SK-N-SH (cell line): ENCODE measurements at regions not wholly inside any gene's neighbourhood (a gene's known extent, or its start where the extent isn't known, plus 50 kb on each side); places are given as distances from the start of the nearest gene placed in this dataset.

ENCODE experiments used
- CTCF ChIA-PET: fragments of 300-600, 350-600 bp; formaldehyde crosslinking; extraction: SDS; loops from one replicate; lab custom pipeline; 2021; lab: Yijun Ruan, JAX
- POLR2A ChIA-PET: fragments of 350-600 bp; sonication (Branson Sonifier 250); formaldehyde crosslinking; extraction: SDS; loops from one replicate; lab custom pipeline; 2020; ENCODE audit warnings: antibody characterized with exemption, inconsistent platforms; lab: Yijun Ruan, JAX
- DNase-seq: peaks from one replicate; pipeline ENCODE4 v3.0.0; 2012
- H2AFZ ChIP-seq: fragments of 200-600 bp; sonication (generic); 2 replicates; pipeline ENCODE4 v1.8.1; 2016; ENCODE audit warnings: antibody characterized with exemption, mild to moderate bottlenecking, low read depth
- H3F3A ChIP-seq: fragments of 200-600 bp; sonication (generic); replicated peaks from 2 replicates; pipeline ENCODE3; 2016; ENCODE audit warnings: antibody characterized with exemption, mild to moderate bottlenecking; ENCODE audit not compliant: insufficient read depth
- H3K27ac ChIP-seq, 2 experiments: fragments of 200-500 bp in 1 of 2; fragments of 200-600 bp in 1 of 2; sonication (Bioruptor generic) in 1 of 2; sonication (generic), shearing (Covaris generic) in 1 of 2; 2 replicates each; pipeline versions ENCODE4 v1.5.1 to v1.6.1; 2014 to 2016; ENCODE audit warnings: low read depth in 2 of 2, inconsistent platforms in 1 of 2, low read length in 1 of 2, mild to moderate bottlenecking in 1 of 2, mixed read lengths in 1 of 2
- H3K27me3 ChIP-seq: fragments of 200-600 bp; sonication (generic), shearing (Covaris generic); 2 replicates; pipeline ENCODE4 v1.6.1; 2016; ENCODE audit warnings: mixed run types; ENCODE audit not compliant: insufficient read depth
- H3K36me3 ChIP-seq, 2 experiments: fragments of 200-500 bp in 1 of 2; fragments of 200-600 bp in 1 of 2; sonication (Bioruptor generic) in 1 of 2; sonication (generic) in 1 of 2; replicated peaks in 1 of 2; 2 replicates each; pipeline versions ENCODE3 to v1.5.1; 2014 to 2016; ENCODE audit warnings: low read length in 1 of 2, mild to moderate bottlenecking in 1 of 2; ENCODE audit not compliant: insufficient read depth in 2 of 2, control insufficient read depth in 1 of 2
- H3K4me1 ChIP-seq, 2 experiments: fragments of 200-500 bp in 1 of 2; fragments of 200-600 bp in 1 of 2; sonication (Bioruptor generic) in 1 of 2; sonication (generic), shearing (Covaris generic) in 1 of 2; 2 replicates each; pipeline versions ENCODE4 v1.5.1 to v1.6.1; 2014 to 2016; ENCODE audit warnings: low read depth in 1 of 2, low read length in 1 of 2, mixed run types in 1 of 2; ENCODE audit not compliant: insufficient read depth in 2 of 2, control insufficient read depth in 1 of 2
- H3K4me2 ChIP-seq: fragments of 200-600 bp; sonication (generic), shearing (Covaris generic); 2 replicates; pipeline ENCODE4 v1.6.1; 2017; ENCODE audit warnings: mixed run types
- H3K4me3 ChIP-seq, 2 experiments: fragments of 200-500 bp in 1 of 2; fragments of 200-600 bp in 1 of 2; sonication (Bioruptor generic) in 1 of 2; sonication (generic), shearing (Covaris generic) in 1 of 2; 2 replicates each; pipeline versions ENCODE4 v1.5.1 to v1.8.1; 2014 to 2016; ENCODE audit warnings: low read depth in 2 of 2, inconsistent platforms in 1 of 2, low read length in 1 of 2, mild to moderate bottlenecking in 1 of 2, mixed read lengths in 1 of 2, moderate library complexity in 1 of 2
- H3K79me2 ChIP-seq: fragments of 200-600 bp; sonication (generic); 2 replicates; pipeline ENCODE4 v1.8.1; 2017; ENCODE audit warnings: mild to moderate bottlenecking; ENCODE audit not compliant: insufficient read depth
- H3K9ac ChIP-seq: fragments of 200-600 bp; sonication (generic); 2 replicates; pipeline ENCODE4 v1.6.1; 2017; ENCODE audit warnings: mixed run types
- H3K9me2 ChIP-seq: fragments of 200-600 bp; sonication (generic); 2 replicates; pipeline ENCODE4 v1.6.1; 2017; ENCODE audit warnings: mixed run types
- H3K9me3 ChIP-seq: fragments of 200-600 bp; sonication (generic); 2 replicates; pipeline ENCODE4 v1.6.1; 2017; ENCODE audit warnings: mixed run types, mild to moderate bottlenecking, moderate library complexity
- H4K20me1 ChIP-seq: fragments of 200-600 bp; sonication (generic); 2 replicates; pipeline ENCODE4 v1.6.1; 2017; ENCODE audit warnings: mild to moderate bottlenecking, mixed run types; ENCODE audit not compliant: insufficient read depth
- CHD2 ChIP-seq: fragments of 150-350 bp; IDR thresholded peaks from 2 replicates; pipeline ENCODE4 v1.6.1; 2018; ENCODE audit warnings: low read length; ENCODE audit not compliant: partially characterized antibody
- ELF1 ChIP-seq: IDR thresholded peaks from 2 replicates; pipeline ENCODE4 v1.4.0; 2012
- EP300 ChIP-seq, 2 experiments: IDR thresholded peaks; 2 replicates each; pipeline versions ENCODE4 v1.4.0 to v1.6.1; 2012; ENCODE audit warnings: borderline replicate concordance in 1 of 2, low read depth in 1 of 2, low read length in 1 of 2
- FOXJ3 ChIP-seq: sonication (generic); formaldehyde crosslinking; IDR thresholded peaks from 2 replicates; pipeline ENCODE4 v1.5.1; 2020; ENCODE audit warnings: mild to moderate bottlenecking, missing genetic modification reagents
- FOXM1 ChIP-seq: IDR thresholded peaks from 2 replicates; pipeline ENCODE4 v1.4.0; 2012; ENCODE audit warnings: low read depth, mild to moderate bottlenecking
- JUND ChIP-seq: IDR thresholded peaks from 2 replicates; pipeline ENCODE4 v1.4.0; 2012
- MEF2A ChIP-seq: IDR thresholded peaks from 2 replicates; pipeline ENCODE4 v1.4.0; 2012; ENCODE audit warnings: low read depth, borderline replicate concordance
- MXI1 ChIP-seq: IDR thresholded peaks from 2 replicates; pipeline ENCODE4 v1.6.1; 2012; ENCODE audit warnings: mild to moderate bottlenecking, low read depth, low read length, improper control_type of control experiment
- RFX5 ChIP-seq: IDR thresholded peaks from 2 replicates; pipeline ENCODE4 v1.6.1; 2012; ENCODE audit warnings: mild to moderate bottlenecking, improper control_type of control experiment, low read length
- SMC3 ChIP-seq: IDR thresholded peaks from 2 replicates; pipeline ENCODE4 v1.6.1; 2012; ENCODE audit warnings: low read depth, low read length, improper control_type of control experiment
- TCF12 ChIP-seq: IDR thresholded peaks from 2 replicates; pipeline ENCODE4 v1.4.0; 2012
- YY1 ChIP-seq: IDR thresholded peaks from 2 replicates; pipeline ENCODE4 v1.4.0; 2012; ENCODE audit warnings: low read depth, mild to moderate bottlenecking
- WGBS: methylation state at CpG from one replicate; pipeline ENCODE4 v1.1.6; 2017; ENCODE audit warnings: low lambda C conversion rate; 5-methylcytosine and 5-hydroxymethylcytosine counted together
- TF ChIP-seq, protein P1 (sequence below): IDR thresholded peaks from 2 replicates; pipeline ENCODE4 v1.4.0; 2012; ENCODE audit warnings: low read depth
- TF ChIP-seq, protein P2 (sequence below): fragments of 200-600 bp; sonication (generic); IDR thresholded peaks from 2 replicates; pipeline ENCODE4 v1.6.1; 2017; ENCODE audit warnings: antibody characterized with exemption, mild to moderate bottlenecking, moderate library complexity
- TF ChIP-seq, protein P3 (sequence below): fragments of 150-350 bp; IDR thresholded peaks from 2 replicates; pipeline ENCODE4 v1.6.1; 2016; ENCODE audit warnings: mild to moderate bottlenecking, low read depth, low read length
- TF ChIP-seq, protein P4 (sequence below): IDR thresholded peaks from 2 replicates; pipeline ENCODE4 v1.4.0; 2012; ENCODE audit warnings: low read depth, borderline replicate concordance
- TF ChIP-seq, protein P5 (sequence below): fragments of 150-350 bp; IDR thresholded peaks from 2 replicates; pipeline ENCODE4 v1.6.1; 2017; ENCODE audit warnings: antibody characterized with exemption, low read length, low read depth, borderline replicate concordance

DNA sequence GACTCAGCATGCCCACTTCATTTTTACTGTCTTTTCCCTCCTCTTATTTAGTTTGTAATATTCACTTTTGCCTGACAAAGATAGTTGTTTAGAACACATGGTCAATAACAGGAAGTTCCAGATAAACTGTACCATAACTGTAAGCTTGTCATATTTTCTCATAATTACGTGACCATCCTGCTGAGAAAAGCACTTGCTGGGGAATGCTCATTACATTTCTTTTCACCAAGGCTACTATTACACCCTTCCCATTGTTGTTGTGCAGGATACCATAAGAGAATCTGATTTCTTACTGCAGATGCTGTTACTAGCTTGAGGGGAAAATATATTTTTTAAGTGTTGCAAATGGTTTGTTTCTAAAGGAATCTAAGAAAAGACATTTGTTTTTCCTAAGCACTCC, 111.7 kb upstream of the SLITRK6 start:
- TF ChIP-seq, protein P1, sequence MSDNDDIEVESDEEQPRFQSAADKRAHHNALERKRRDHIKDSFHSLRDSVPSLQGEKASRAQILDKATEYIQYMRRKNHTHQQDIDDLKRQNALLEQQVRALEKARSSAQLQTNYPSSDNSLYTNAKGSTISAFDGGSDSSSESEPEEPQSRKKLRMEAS = no peak
- Histone ChIP-seq H3K4me2 (no peak overlapping the region), H3K36me3 (no peaks in the 10 kb centered on the region), H3F3A (no peaks in the 10 kb centered on the region), H4K20me1 (no peaks in the 10 kb centered on the region), H3K27ac (no peak overlapping the region), H2AFZ (no peak overlapping the region), H3K4me1 (no peaks in the 10 kb centered on the region), H3K9me3 (no peaks in the 10 kb centered on the region), H3K9me2 (no peaks in the 10 kb centered on the region), H3K9ac (no peak overlapping the region), H3K4me3 (no peak overlapping the region), H3K27me3 (no peaks in the 10 kb centered on the region), H3K79me2 (no peaks in the 10 kb centered on the region)
- no peak for DNase-seq
- ChIA-PET CTCF (no interaction called here), POLR2A (no interaction called here)
- 14% methylated on average over 1 of the region's 1 CpG for WGBS

DNA sequence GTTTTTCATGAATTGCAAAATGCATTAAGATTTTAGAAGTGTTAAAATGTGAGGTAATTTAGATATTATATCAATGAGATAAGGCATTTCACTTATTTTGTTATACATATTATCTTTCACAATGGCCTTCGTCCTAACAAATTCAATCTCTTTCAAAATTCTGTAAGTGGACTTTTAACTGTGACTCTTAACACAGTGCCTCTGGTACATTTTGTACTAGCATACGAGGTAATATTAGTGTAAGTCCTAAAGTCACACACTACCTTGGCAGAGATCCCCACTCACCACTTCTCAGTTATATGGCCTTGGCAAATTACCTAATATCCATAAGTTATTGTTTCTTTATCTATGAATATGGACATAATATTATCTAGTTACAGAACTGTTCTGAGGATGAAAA, 101.3 kb upstream of the SLITRK6 start:
- Histone ChIP-seq H3K79me2 (no peaks in the 10 kb centered on the region), H3K36me3 (no peaks in the 10 kb centered on the region), H3K27me3 (no peaks in the 10 kb centered on the region), H3F3A (no peaks in the 10 kb centered on the region), H3K4me3 (no peak overlapping the region), H3K9ac (no peak overlapping the region), H3K9me2 (no peaks in the 10 kb centered on the region), H3K9me3 (no peaks in the 10 kb centered on the region), H4K20me1 (no peaks in the 10 kb centered on the region), H2AFZ (no peak overlapping the region), H3K4me2 (no peak overlapping the region), H3K4me1 (no peaks in the 10 kb centered on the region), H3K27ac (no peak overlapping the region)
- DNase-seq = no peak
- ChIA-PET POLR2A (no interaction called here), CTCF (no interaction called here)
- 30% methylated on average over 2 of the region's 2 CpGs for WGBS
- TF ChIP-seq CHD2 (no peak), RFX5 (no peak), MEF2A (no peak), YY1 (no peak), SMC3 (no peak), ELF1 (no peak), FOXM1 (no peak), MXI1 (no peak), FOXJ3 (CRISPR knock-in tag) (no peak), JUND (no peak), TCF12 (no peak), EP300 (IDR thresholded peaks at IDR 0.05; ENCODE audit: borderline replicate concordance in 1 of 2, low read depth in 1 of 2, low read length in 1 of 2) (no peak)
- TF ChIP-seq, protein P2, sequence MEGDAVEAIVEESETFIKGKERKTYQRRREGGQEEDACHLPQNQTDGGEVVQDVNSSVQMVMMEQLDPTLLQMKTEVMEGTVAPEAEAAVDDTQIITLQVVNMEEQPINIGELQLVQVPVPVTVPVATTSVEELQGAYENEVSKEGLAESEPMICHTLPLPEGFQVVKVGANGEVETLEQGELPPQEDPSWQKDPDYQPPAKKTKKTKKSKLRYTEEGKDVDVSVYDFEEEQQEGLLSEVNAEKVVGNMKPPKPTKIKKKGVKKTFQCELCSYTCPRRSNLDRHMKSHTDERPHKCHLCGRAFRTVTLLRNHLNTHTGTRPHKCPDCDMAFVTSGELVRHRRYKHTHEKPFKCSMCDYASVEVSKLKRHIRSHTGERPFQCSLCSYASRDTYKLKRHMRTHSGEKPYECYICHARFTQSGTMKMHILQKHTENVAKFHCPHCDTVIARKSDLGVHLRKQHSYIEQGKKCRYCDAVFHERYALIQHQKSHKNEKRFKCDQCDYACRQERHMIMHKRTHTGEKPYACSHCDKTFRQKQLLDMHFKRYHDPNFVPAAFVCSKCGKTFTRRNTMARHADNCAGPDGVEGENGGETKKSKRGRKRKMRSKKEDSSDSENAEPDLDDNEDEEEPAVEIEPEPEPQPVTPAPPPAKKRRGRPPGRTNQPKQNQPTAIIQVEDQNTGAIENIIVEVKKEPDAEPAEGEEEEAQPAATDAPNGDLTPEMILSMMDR = no peak
- TF ChIP-seq, protein P3, sequence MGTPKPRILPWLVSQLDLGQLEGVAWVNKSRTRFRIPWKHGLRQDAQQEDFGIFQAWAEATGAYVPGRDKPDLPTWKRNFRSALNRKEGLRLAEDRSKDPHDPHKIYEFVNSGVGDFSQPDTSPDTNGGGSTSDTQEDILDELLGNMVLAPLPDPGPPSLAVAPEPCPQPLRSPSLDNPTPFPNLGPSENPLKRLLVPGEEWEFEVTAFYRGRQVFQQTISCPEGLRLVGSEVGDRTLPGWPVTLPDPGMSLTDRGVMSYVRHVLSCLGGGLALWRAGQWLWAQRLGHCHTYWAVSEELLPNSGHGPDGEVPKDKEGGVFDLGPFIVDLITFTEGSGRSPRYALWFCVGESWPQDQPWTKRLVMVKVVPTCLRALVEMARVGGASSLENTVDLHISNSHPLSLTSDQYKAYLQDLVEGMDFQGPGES = no peak
- TF ChIP-seq, protein P4, sequence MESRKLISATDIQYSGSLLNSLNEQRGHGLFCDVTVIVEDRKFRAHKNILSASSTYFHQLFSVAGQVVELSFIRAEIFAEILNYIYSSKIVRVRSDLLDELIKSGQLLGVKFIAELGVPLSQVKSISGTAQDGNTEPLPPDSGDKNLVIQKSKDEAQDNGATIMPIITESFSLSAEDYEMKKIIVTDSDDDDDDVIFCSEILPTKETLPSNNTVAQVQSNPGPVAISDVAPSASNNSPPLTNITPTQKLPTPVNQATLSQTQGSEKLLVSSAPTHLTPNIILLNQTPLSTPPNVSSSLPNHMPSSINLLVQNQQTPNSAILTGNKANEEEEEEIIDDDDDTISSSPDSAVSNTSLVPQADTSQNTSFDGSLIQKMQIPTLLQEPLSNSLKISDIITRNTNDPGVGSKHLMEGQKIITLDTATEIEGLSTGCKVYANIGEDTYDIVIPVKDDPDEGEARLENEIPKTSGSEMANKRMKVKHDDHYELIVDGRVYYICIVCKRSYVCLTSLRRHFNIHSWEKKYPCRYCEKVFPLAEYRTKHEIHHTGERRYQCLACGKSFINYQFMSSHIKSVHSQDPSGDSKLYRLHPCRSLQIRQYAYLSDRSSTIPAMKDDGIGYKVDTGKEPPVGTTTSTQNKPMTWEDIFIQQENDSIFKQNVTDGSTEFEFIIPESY = no peak
- TF ChIP-seq, protein P5, sequence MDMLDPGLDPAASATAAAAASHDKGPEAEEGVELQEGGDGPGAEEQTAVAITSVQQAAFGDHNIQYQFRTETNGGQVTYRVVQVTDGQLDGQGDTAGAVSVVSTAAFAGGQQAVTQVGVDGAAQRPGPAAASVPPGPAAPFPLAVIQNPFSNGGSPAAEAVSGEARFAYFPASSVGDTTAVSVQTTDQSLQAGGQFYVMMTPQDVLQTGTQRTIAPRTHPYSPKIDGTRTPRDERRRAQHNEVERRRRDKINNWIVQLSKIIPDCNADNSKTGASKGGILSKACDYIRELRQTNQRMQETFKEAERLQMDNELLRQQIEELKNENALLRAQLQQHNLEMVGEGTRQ = no peak
- TF ChIP-seq, all 33 proteins: peak for 0
